Nephron progenitor cell (in vitro differentiated cells): ENCODE measurements at regions not wholly inside any gene's neighbourhood (a gene's known extent, or its start where the extent isn't known, plus 50 kb on each side); places are given as distances from the start of the nearest gene placed in this dataset.

Experiments
- DNase-seq: peaks from one replicate; pipeline ENCODE4 v3.0.0; 2021
- H3K27ac Mint-ChIP-seq: 2 replicates; pipeline ENCODE4 v1.8.0; 2021; ENCODE audit warnings: mild to moderate bottlenecking, moderate library complexity, mixed read lengths
- H3K27me3 Mint-ChIP-seq: 2 replicates; pipeline ENCODE4 v1.8.0; 2021; ENCODE audit warnings: mild to moderate bottlenecking, low read depth, mixed read lengths; ENCODE audit not compliant: poor library complexity
- H3K36me3 Mint-ChIP-seq: 2 replicates; pipeline ENCODE4 v1.8.0; 2021; ENCODE audit warnings: low read depth, mixed read lengths
- H3K4me1 Mint-ChIP-seq: 2 replicates; pipeline ENCODE4 v1.8.0; 2021; ENCODE audit warnings: mixed read lengths
- H3K4me3 Mint-ChIP-seq: 2 replicates; pipeline ENCODE4 v1.8.0; 2021; ENCODE audit warnings: mild to moderate bottlenecking, moderate library complexity, mixed read lengths
- H3K9me3 Mint-ChIP-seq: 2 replicates; pipeline ENCODE4 v1.8.0; 2021; ENCODE audit warnings: mild to moderate bottlenecking, moderate library complexity, mixed read lengths
- CTCF ChIP-seq: fragments of 200-600 bp; sonication (generic); IDR thresholded peaks from 2 replicates; pipeline ENCODE4 v1.5.0; 2021; ENCODE audit warnings: antibody characterized with exemption

- Mint-ChIP-seq H3K27me3 (peaks cover 4% of the 10 kb centered on the region), H3K9me3 (no peaks in the 10 kb centered on the region), H3K27ac (no peak overlapping the region), H3K36me3 (no peaks in the 10 kb centered on the region), H3K4me3 (no peak overlapping the region), H3K4me1 (peaks cover 18% of the 10 kb centered on the region)
- no peak for DNase-seq
- TF ChIP-seq CTCF = no peak
These were observed 61.4 kb upstream of the ACSL3 start for GRCh38 chr2:222799262-222799918.

GRCh38 chr2:222802514-222803196, 58.2 kb upstream of the ACSL3 start:
- no peak overlapping the region for H3K27ac Mint-ChIP-seq
- H3K36me3 Mint-ChIP-seq = no peaks in the 10 kb centered on the region
- no peak for DNase-seq
- peaks cover 27% of the 10 kb centered on the region for H3K4me1 Mint-ChIP-seq
- TF ChIP-seq CTCF = no peak
- H3K9me3 Mint-ChIP-seq = no peaks in the 10 kb centered on the region
- no peak overlapping the region for H3K4me3 Mint-ChIP-seq
- H3K27me3 Mint-ChIP-seq = peaks cover 4% of the 10 kb centered on the region

GRCh38 chr2:222804351-222804750, 56.5 kb upstream of the ACSL3 start:
- Mint-ChIP-seq H3K36me3 (no peaks in the 10 kb centered on the region), H3K4me3 (no peak overlapping the region), H3K9me3 (no peaks in the 10 kb centered on the region), H3K27me3 (peaks cover 4% of the 10 kb centered on the region), H3K4me1 (peaks cover 25% of the 10 kb centered on the region), H3K27ac (no peak overlapping the region)
- no peak for DNase-seq
- no peak for TF ChIP-seq CTCF

- peak overlapping the region; percentile 29 for H3K27ac Mint-ChIP-seq
- no peak for TF ChIP-seq CTCF
- H3K4me1 Mint-ChIP-seq = peaks cover 20% of the 10 kb centered on the region
- H3K4me3 Mint-ChIP-seq = no peak overlapping the region
- no peaks in the 10 kb centered on the region for H3K9me3 Mint-ChIP-seq
- DNase-seq = no peak
- no peaks in the 10 kb centered on the region for H3K36me3 Mint-ChIP-seq
- peaks cover 4% of the 10 kb centered on the region for H3K27me3 Mint-ChIP-seq
These were observed 55.1 kb upstream of the ACSL3 start for GRCh38 chr2:222805591-222806304.

GRCh38 chr2:222806526-222807137, 54.2 kb upstream of the ACSL3 start:
- Mint-ChIP-seq H3K27ac (peak overlapping the region; percentile 68), H3K4me1 (peaks cover 20% of the 10 kb centered on the region), H3K27me3 (peaks cover 4% of the 10 kb centered on the region), H3K4me3 (no peak overlapping the region), H3K36me3 (no peaks in the 10 kb centered on the region), H3K9me3 (no peaks in the 10 kb centered on the region)
- DNase-seq = no peak
- TF ChIP-seq CTCF = no peak
